ENCODE measurements at regions not wholly inside any gene's neighbourhood (a gene's known extent, or its start where the extent isn't known, plus 50 kb on each side); places are given as distances from the start of the nearest gene placed in this dataset.

- no peak overlapping the region for H3K4me3 ChIP-seq (ENCODE audit: low read depth in 2 of 2, low read length in 2 of 2)
- DNase-seq (ENCODE audit: low read depth, low spot score) (no peak), ATAC-seq (no peak)
- in situ Hi-C loops (cut with HindIII; ENCODE audit: low pct_unique_long_range_greater_than_20kb, low sequenced_read_pairs) = no loop called here
- H3K4me1 ChIP-seq (ENCODE audit: control insufficient read depth, insufficient read depth, low read length) = no peaks in the 10 kb centered on the region
- CTCF ChIA-PET = no interaction called here
- POLR2A ChIA-PET = no interaction called here
- H3K27ac ChIP-seq (ENCODE audit: low read length) = no peak overlapping the region
- BruUV-seq (replicated peaks) = no TSS peak
- no peaks in the 10 kb centered on the region for H3K27me3 ChIP-seq (ENCODE audit: control insufficient read depth, insufficient read depth, low read length)
- intact Hi-C loops (cut with micrococcal nuclease; ENCODE audit: unreplicated experiment) = no loop called here
- TF ChIP-seq, protein P1, sequence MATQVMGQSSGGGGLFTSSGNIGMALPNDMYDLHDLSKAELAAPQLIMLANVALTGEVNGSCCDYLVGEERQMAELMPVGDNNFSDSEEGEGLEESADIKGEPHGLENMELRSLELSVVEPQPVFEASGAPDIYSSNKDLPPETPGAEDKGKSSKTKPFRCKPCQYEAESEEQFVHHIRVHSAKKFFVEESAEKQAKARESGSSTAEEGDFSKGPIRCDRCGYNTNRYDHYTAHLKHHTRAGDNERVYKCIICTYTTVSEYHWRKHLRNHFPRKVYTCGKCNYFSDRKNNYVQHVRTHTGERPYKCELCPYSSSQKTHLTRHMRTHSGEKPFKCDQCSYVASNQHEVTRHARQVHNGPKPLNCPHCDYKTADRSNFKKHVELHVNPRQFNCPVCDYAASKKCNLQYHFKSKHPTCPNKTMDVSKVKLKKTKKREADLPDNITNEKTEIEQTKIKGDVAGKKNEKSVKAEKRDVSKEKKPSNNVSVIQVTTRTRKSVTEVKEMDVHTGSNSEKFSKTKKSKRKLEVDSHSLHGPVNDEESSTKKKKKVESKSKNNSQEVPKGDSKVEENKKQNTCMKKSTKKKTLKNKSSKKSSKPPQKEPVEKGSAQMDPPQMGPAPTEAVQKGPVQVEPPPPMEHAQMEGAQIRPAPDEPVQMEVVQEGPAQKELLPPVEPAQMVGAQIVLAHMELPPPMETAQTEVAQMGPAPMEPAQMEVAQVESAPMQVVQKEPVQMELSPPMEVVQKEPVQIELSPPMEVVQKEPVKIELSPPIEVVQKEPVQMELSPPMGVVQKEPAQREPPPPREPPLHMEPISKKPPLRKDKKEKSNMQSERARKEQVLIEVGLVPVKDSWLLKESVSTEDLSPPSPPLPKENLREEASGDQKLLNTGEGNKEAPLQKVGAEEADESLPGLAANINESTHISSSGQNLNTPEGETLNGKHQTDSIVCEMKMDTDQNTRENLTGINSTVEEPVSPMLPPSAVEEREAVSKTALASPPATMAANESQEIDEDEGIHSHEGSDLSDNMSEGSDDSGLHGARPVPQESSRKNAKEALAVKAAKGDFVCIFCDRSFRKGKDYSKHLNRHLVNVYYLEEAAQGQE (IDR thresholded peaks at IDR 0.05; ENCODE audit: insufficient read depth in 1 of 2, low read depth in 2 of 2, low read length in 1 of 2) = no peak
- TF ChIP-seq SIN3A (IDR thresholded peaks at IDR 0.05; ENCODE audit: borderline replicate concordance, insufficient read depth, low read depth, low read length) (no peak), POLR2AphosphoS5 (IDR thresholded peaks at IDR 0.05; ENCODE audit: low read depth, low read length) (no peak), TCF7L2 (IDR thresholded peaks at IDR 0.05; ENCODE audit: low read depth, low read length) (no peak)
- TF ChIP-seq, protein P2, sequence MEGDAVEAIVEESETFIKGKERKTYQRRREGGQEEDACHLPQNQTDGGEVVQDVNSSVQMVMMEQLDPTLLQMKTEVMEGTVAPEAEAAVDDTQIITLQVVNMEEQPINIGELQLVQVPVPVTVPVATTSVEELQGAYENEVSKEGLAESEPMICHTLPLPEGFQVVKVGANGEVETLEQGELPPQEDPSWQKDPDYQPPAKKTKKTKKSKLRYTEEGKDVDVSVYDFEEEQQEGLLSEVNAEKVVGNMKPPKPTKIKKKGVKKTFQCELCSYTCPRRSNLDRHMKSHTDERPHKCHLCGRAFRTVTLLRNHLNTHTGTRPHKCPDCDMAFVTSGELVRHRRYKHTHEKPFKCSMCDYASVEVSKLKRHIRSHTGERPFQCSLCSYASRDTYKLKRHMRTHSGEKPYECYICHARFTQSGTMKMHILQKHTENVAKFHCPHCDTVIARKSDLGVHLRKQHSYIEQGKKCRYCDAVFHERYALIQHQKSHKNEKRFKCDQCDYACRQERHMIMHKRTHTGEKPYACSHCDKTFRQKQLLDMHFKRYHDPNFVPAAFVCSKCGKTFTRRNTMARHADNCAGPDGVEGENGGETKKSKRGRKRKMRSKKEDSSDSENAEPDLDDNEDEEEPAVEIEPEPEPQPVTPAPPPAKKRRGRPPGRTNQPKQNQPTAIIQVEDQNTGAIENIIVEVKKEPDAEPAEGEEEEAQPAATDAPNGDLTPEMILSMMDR (IDR thresholded peaks at IDR 0.05) = no peak
- H3K9me3 ChIP-seq (ENCODE audit: control insufficient read depth, insufficient read depth, low read depth, low read length) = no peaks in the 10 kb centered on the region
- no peaks in the 10 kb centered on the region for H3K36me3 ChIP-seq (ENCODE audit: control insufficient read depth, insufficient read depth, low read length)
These were observed 117.3 kb downstream of the IRX5 start for GRCh38 chr16:55047903-55048497.

GRCh38 chr16:55048745-55049144 is 118.1 kb downstream of the IRX5 start:
- in situ Hi-C loops (cut with HindIII; ENCODE audit: low pct_unique_long_range_greater_than_20kb, low sequenced_read_pairs) = no loop called here
- no peak for ATAC-seq
- POLR2A ChIA-PET = no interaction called here

More at GRCh38 chr16:55048745-55049144, 118.1 kb downstream of the IRX5 start:
- H3K27ac ChIP-seq (ENCODE audit: low read length) = no peak overlapping the region
- H3K36me3 ChIP-seq (ENCODE audit: control insufficient read depth, insufficient read depth, low read length) = no peaks in the 10 kb centered on the region
- no peak for DNase-seq (ENCODE audit: low read depth, low spot score)
- no peaks in the 10 kb centered on the region for H3K4me1 ChIP-seq (ENCODE audit: control insufficient read depth, insufficient read depth, low read length)
- no peaks in the 10 kb centered on the region for H3K27me3 ChIP-seq (ENCODE audit: control insufficient read depth, insufficient read depth, low read length)
- CTCF ChIA-PET = no interaction called here
- no peak for TF ChIP-seq SIN3A (IDR thresholded peaks at IDR 0.05; ENCODE audit: borderline replicate concordance, insufficient read depth, low read depth, low read length)
- TF ChIP-seq, protein P2 (IDR thresholded peaks at IDR 0.05) = no peak
- TF ChIP-seq, protein P1 (IDR thresholded peaks at IDR 0.05; ENCODE audit: insufficient read depth in 1 of 2, low read depth in 2 of 2, low read length in 1 of 2) = no peak
- TF ChIP-seq POLR2AphosphoS5 (IDR thresholded peaks at IDR 0.05; ENCODE audit: low read depth, low read length) = no peak
- TF ChIP-seq TCF7L2 (IDR thresholded peaks at IDR 0.05; ENCODE audit: low read depth, low read length) = no peak
- BruUV-seq (replicated peaks) = no TSS peak
- no peak overlapping the region for H3K4me3 ChIP-seq (ENCODE audit: low read depth in 2 of 2, low read length in 2 of 2)
- intact Hi-C loops (cut with micrococcal nuclease; ENCODE audit: unreplicated experiment) = no loop called here
- H3K9me3 ChIP-seq (ENCODE audit: control insufficient read depth, insufficient read depth, low read depth, low read length) = no peaks in the 10 kb centered on the region

Measured in Panc1 (cell line).